ENCODE measurements at regions not wholly inside any gene's neighbourhood (a gene's known extent, or its start where the extent isn't known, plus 50 kb on each side); places are given as distances from the start of the nearest gene placed in this dataset.

- TF ChIP-seq POLR2A (IDR thresholded peaks at IDR 0.05) = no peak
- TF ChIP-seq CTCF (IDR thresholded peaks at IDR 0.05) = no peak
These were observed 180.4 kb downstream of the BMP7 start for GRCh38 chr20:57086066-57086465.
